ENCODE measurements at regions not wholly inside any gene's neighbourhood (a gene's known extent, or its start where the extent isn't known, plus 50 kb on each side); places are given as distances from the start of the nearest gene placed in this dataset.

DNA sequence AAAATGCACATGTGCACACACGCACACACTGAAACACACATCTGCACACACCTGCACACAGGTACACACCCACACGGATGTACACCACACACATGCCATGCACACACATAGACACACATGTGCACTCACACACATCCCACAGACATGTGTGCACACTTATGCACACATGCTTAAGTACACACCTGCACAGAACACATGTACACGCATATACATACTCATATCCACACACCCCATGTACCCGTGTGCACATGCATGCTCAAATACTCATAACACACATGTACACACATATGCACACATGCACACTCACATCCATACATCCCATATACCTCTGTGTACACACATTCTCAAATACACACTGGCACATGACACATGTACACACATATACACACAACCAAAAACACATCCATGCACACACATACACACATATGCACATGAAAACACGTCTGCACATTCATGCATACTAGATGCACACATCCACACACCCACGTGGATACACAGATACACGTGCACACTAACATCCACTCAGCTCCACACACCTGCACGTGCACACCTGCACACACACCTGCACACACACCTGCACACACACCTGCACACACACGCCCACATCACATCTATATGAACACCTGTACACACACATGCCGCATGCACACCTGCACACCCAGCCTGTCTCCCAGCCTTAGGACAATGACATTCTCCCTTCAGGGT is 336.7 kb downstream of the ADGRD1 start:
- TF ChIP-seq EP300 (IDR thresholded peaks at IDR 0.05): no peak
- TF ChIP-seq, protein P1, sequence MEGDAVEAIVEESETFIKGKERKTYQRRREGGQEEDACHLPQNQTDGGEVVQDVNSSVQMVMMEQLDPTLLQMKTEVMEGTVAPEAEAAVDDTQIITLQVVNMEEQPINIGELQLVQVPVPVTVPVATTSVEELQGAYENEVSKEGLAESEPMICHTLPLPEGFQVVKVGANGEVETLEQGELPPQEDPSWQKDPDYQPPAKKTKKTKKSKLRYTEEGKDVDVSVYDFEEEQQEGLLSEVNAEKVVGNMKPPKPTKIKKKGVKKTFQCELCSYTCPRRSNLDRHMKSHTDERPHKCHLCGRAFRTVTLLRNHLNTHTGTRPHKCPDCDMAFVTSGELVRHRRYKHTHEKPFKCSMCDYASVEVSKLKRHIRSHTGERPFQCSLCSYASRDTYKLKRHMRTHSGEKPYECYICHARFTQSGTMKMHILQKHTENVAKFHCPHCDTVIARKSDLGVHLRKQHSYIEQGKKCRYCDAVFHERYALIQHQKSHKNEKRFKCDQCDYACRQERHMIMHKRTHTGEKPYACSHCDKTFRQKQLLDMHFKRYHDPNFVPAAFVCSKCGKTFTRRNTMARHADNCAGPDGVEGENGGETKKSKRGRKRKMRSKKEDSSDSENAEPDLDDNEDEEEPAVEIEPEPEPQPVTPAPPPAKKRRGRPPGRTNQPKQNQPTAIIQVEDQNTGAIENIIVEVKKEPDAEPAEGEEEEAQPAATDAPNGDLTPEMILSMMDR (IDR thresholded peaks at IDR 0.05): no peak

Data from suprapubic skin (tissue), 3 donors.